ENCODE measurements at regions not wholly inside any gene's neighbourhood (a gene's known extent, or its start where the extent isn't known, plus 50 kb on each side); places are given as distances from the start of the nearest gene placed in this dataset.

GRCh38 chr2:149687052-149687427 is 99.5 kb upstream of the MMADHC start:
- Histone ChIP-seq H3K79me2 (ENCODE audit: insufficient read depth, low read length) (no peaks in the 10 kb centered on the region), H3K4me1 (ENCODE audit: control insufficient read depth in 1 of 2, insufficient read depth in 2 of 2, low read length in 2 of 2) (no peaks in the 10 kb centered on the region), H3K9ac (ENCODE audit: low read length) (no peak overlapping the region), H3K27ac (ENCODE audit: low read depth, low read length) (no peak overlapping the region), H4K20me1 (ENCODE audit: insufficient read depth) (no peaks in the 10 kb centered on the region), H3K36me3 (ENCODE audit: control insufficient read depth in 1 of 2, insufficient read depth in 2 of 2, low read length in 2 of 2) (no peaks in the 10 kb centered on the region), H2AFZ (ENCODE audit: low read depth, low read length, poor library complexity, severe bottlenecking) (no peak overlapping the region), H3K27me3 (ENCODE audit: insufficient read depth, low read length) (no peaks in the 10 kb centered on the region), H3K9me2 (ENCODE audit: insufficient read depth) (no peaks in the 10 kb centered on the region), H3K9me3 (ENCODE audit: control insufficient read depth in 1 of 2, insufficient read depth in 1 of 2, low read depth in 1 of 2, low read length in 2 of 2) (no peaks in the 10 kb centered on the region), H3K4me3 (replicated peaks in 1 of 2; ENCODE audit: low read depth in 1 of 2, low read length in 2 of 2) (no peak overlapping the region), H3K4me2 (ENCODE audit: low read length) (no peak overlapping the region)
- no TSS peak for BruUV-seq (replicated peaks)
- TF ChIP-seq CEBPB (IDR thresholded peaks at IDR 0.05; ENCODE audit: low read depth) (no peak), ZFX (IDR thresholded peaks at IDR 0.05) (no peak), TCF7L2 (IDR thresholded peaks at IDR 0.05; ENCODE audit: borderline replicate concordance, extremely low read depth, insufficient read depth, insufficient read length) (no peak), ATF3 (IDR thresholded peaks at IDR 0.05) (no peak), ZNF274 (IDR thresholded peaks at IDR 0.05; ENCODE audit: low read depth, low read length) (no peak), EZH2 (IDR thresholded peaks at IDR 0.05) (no peak), MAX (IDR thresholded peaks at IDR 0.05) (no peak), POLR2AphosphoS5 (IDR thresholded peaks at IDR 0.05; ENCODE audit: low read depth, low read length) (no peak), ZBTB33 (IDR thresholded peaks at IDR 0.05; ENCODE audit: extremely low read depth, insufficient replicate concordance, low read length) (no peak), SIN3A (IDR thresholded peaks at IDR 0.05; ENCODE audit: low read depth) (no peak), RAD21 (IDR thresholded peaks at IDR 0.05; ENCODE audit: low read depth) (no peak), ELF1 (IDR thresholded peaks at IDR 0.05; ENCODE audit: borderline replicate concordance, low read depth) (no peak), JUND (IDR thresholded peaks at IDR 0.05) (no peak), EZH2phosphoT487 (IDR thresholded peaks at IDR 0.05; ENCODE audit: borderline replicate concordance) (no peak), SP1 (IDR thresholded peaks at IDR 0.05; ENCODE audit: low read depth) (no peak), REST (IDR thresholded peaks at IDR 0.05; ENCODE audit: low read depth) (no peak), SRF (IDR thresholded peaks at IDR 0.05; ENCODE audit: low read depth) (no peak)
- ATAC-seq (no peak), DNase-seq (ENCODE audit: low read depth, low spot score) (no peak)
- ChIA-PET CTCF (no interaction called here), RAD21 (ENCODE audit: low non-redundant PET in 1 of 2, low total read pairs in 2 of 2, uncharacterized antibody in 2 of 2, unreplicated experiment in 2 of 2) (no interaction called here), POLR2A (no interaction called here)
- intact Hi-C loops (cut with micrococcal nuclease), result no loop called here
